ENCODE measurements at regions not wholly inside any gene's neighbourhood (a gene's known extent, or its start where the extent isn't known, plus 50 kb on each side); places are given as distances from the start of the nearest gene placed in this dataset.

DNA sequence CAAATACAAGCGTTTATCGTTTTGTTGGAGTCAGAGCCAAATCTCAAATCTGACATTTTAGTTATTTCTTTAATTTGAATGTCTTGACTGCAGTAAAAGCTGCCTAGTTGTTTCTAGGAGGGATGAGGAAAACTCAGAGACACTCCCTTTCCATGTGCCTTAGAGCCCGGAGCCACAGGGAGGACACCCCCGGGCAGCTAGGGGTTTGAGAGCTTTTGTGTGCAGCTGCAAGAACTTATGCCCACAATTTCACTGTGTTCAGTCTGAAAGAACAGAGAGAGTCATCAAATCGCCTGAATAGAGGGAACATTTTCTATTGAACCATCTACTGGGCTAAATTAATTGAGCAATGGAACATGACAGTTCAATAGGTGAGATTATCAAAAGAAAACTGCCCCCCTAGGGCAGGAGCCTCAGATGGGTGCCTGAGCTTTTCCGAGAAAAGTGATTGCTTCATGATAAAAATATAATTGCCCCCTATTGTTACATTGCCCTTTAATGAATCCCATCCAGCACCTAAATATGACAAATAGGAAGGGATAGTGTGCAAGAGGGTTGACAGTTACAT lies 709.3 kb upstream of the RGMB start:
- no peak for DNase-seq (ENCODE audit: low spot score)

DNA sequence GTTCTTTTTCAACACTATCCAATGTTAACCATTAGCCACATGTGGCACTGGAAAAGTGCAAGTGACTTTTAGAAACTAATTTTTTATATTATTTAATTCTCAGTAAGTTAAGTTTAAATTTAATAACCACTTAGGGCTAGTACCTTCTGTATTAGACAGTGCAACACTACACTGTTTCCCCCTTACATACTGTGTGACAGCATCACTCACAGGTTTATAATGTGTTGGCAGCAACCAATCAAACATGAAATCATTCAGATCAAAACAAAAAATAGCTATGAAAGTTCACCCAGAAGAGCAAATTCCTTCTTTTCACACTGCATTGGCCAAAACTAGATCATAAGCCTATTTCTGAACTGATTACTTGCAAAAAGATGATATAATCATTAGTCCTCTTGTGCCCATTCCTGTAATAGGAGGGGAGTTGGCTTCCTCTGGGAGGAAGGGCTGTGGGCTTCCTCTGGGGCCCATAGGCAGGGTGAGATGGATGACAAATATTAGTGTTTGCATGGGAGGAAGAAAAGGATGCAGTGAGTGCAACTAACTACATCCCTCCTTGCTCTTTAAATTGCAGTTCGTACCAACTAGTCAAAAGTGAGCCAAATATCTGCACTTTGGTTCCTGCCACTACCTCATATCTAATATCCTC lies 708.1 kb upstream of the RGMB start:
- DNase-seq (ENCODE audit: low spot score) = no peak

DNA sequence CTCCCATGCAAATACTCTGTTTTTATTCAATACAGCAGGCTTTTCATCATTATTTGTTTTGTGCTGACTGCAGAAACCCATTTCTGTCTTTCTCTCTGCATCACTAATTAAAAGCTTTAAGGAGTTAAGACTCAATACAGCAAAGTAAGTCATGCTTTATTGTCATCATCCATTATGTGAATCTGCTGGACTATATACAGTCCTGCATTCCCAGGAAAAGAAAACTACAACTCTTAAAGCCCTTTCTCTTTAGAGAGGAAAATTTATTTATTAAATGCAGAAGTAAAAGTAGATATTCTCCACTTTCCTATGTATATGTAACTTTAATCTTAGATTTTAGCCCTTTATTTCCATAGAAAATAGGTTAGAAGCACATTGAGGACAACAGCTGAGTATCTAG lies 706.6 kb upstream of the RGMB start:
- DNase-seq (ENCODE audit: low spot score) = no peak

DNA sequence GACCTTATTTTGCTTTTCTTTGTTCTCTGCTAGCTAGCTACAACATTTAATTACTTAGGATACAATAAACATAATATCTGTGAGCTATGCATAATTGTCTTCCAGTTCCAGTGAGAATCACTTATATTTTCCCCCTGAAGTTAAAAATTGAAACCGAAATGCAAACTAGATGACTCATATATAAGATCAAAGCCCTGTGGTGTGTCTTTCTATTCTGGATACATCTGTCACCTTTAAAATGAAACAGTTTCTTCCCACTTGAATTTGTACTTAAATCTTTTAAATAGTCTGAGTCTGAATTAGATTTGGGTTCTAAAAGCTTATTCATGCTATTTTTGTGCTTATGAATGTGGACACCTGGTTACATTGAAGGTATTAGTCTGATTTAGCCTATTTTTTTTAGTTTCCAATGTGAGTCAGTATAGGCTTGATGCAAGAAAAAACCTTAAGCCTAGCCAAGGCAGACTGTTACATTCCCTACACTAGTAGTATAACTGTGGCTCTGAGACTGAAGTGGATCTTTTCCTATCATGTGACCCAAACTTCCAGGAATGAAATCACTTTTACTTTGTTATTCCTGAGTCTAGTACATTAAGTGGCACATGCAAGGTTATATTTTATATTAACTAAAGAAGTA lies 703.5 kb upstream of the RGMB start:
- DNase-seq (ENCODE audit: low spot score) = peak; percentile 14

- DNase-seq (ENCODE audit: low spot score) = no peak
Observed at GRCh38 chr5:98072921-98073320, 700.5 kb upstream of the RGMB start.

DNA sequence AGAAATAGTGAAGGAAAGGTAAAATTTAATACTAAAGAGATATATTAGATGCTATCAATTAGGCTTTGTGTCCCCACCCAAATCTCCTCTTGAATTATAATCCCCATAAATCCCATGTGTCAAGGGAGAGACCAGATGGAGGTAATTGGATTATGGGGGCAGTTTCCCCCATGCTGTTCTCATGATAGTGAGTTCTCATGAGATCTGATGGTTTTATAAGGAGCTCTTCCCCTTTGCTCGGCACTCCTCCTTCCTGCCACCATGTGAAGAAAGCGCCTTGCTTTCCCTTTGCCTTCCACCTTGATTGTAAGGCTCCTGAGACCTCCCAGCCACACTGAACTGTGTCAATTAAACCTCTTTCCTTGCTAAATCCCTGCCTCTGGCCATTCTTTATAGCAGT lies 697.0 kb upstream of the RGMB start:
- no peak for DNase-seq (ENCODE audit: low spot score)

DNA sequence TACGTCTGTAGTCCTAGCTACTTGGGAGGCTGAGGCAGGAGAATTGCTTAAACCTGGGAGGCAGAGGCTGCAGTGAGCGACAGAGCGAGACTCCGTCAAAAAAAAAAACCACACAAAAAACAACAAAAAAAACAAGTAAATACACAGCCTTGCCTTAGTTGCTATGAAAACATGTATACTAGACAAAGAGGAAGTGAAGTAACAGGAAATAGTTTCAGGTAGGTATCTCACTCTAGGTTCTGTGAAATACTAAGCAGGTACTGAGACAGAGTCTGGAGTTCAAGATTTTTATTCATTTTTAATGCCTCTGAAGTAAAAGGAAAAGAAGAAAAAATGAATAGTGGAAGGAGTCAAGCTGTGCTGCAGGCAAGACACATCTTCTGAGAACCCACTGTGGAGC lies 687.9 kb upstream of the RGMB start:
- DNase-seq (ENCODE audit: low spot score) = no peak

DNA sequence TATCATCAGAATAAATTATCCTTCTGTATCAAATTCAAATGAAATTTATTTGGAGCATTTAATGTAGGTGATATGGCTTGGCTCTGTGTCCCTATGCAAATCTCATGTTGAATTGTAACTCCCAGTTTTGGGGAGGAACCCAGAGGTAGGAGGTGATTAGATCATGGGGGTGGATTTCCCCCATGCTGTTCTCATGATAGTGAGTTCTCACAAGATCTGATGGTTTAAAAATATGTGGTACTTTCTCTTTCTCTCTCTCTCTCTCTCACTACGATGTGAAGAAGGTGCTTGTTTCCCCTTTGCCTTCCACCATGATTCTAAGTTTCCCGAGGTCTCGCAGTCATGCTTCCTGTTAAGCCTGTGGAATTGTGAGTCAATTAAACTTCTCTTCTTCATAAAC lies 678.4 kb upstream of the RGMB start:
- no peak for DNase-seq (ENCODE audit: low spot score)

GRCh38 chr5:98096155-98096554 lies 677.3 kb upstream of the RGMB start:
- DNase-seq (ENCODE audit: low spot score) = peak; percentile 73

DNA sequence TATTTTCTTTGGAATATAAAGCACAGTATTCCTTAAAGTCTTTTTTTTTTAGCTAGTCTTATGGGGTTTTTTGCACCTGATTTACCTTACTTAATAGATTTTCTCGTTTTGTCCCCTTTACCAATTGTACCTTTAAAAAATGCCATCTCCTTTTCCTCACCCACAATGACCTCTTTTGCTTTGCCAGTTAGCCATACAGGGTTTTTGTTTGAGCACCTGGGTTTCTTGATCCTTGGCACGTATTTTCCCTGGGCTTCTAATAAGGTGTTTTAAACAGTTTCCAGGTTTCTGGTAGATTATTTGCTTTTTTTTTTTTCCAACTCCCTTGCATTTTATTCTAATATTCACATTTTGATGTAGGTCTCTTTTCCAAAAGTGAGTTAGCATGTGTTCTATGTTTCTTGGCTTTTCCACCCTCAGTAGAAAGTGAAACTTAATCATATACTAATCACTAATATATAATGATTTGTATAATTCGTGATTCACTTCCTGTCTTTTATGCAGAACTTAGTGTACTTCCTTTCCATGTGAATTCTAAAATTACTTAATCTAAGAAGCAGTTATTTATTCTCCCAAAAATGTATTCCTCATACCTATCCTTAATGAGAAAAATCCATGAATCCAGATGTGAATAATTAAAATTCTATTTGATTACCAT lies 673.9 kb upstream of the RGMB start:
- no peak for DNase-seq (ENCODE audit: low spot score)

DNA sequence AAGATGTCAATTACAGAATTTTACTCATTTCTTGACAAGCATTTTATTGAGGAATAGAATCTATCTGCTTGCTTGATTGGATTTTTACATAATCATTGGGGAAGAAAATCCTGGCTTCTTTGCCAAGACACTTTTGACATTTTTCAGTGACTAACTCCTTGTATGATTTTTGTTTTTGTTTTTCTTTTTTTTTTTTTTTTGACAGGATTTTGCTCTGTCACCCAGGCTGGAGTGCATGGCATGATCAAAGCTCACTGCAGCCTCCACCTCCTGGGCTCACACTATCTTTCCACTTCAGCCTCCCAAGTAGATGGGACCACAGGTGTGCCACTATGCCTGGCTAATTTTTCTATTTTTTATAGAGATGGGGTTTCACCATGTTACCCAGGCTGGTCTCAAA lies 672.3 kb upstream of the RGMB start:
- no peak for DNase-seq (ENCODE audit: low spot score)

DNA sequence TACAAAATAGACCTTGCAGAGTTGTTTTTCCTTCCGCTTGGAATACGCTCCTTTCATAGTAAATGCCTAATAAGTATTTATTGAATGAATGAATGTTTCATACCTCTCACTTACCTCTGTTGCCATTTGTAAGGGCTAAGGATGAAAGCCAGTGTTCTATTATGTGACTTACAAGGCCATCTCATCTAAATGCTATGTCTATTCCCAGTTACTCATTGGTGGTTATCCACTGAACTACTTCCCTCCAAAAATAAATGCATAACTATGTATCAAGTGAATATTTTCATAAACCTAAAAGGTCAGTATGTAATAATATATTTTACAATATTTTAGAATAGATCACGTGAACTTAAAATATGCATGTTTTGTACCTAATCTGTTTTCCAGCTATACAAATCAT lies 670.5 kb upstream of the RGMB start:
- no peak for DNase-seq (ENCODE audit: low spot score)

GRCh38 chr5:98103807-98104206 lies 669.7 kb upstream of the RGMB start:
- no peak for DNase-seq (ENCODE audit: low spot score)

- DNase-seq (ENCODE audit: low spot score) = no peak
Observed at GRCh38 chr5:98104454-98105188, 668.8 kb upstream of the RGMB start.

DNA sequence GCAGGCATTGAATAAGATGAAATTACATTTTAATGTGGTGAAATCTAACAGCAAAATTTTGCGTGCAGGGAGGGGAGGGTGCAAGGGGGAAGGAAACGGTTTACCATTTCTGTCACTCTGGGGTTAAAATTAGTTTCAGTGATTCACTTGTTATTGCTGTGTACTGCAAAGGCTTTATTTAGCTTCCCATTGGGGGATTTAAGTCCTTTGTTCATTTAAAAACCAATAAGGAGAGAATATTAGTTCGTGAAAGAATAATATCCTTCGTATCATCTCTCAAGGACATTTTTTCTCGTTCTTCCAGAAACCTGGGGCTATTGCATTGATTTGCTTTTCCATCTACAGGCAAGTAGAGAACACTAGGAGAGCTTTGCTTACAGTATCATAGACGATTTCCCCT lies 667.8 kb upstream of the RGMB start:
- no peak for DNase-seq (ENCODE audit: low spot score)

DNA sequence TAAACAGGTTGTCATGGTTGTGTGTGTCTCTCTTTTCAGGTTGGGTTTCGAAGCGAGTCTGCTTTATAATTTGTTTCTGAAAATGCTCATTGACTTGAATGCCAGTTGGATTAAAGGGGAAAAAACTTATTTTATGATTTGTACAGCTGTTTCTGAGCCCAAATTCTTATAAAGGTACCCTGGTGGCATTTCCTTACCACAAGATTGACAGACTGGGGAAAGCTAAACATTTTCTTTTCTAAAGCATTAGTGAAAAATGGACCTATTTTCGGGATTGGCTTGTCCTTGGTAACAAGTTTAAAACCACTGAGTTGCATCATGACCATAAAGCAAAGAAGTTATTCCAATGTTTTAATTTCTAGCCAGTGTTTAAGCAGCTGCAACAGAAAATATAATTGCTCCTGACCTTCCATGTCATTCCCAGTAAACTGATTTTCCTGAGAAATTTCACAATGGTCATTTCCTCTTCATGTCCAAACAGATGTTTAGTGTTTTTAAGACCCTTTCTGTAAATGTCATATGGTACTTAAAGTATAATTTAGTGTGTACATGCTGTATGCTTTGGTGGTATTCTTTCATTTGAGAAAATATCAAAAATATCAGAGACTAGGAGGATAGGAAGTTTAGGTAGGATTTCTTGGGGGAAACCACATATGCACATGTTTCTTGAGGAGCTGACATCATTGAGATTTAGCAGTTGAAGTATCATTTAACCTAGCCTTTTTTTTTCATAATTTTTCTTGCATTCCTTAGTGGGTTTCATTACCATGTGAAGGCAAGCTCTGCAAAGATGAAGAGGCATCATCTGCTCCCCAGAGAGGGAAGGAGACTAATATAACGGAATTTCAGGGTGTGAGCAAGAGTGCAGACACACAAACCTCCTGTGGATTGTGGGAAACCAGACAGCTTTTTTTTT lies 667.1 kb upstream of the RGMB start:
- DNase-seq (ENCODE audit: low spot score) = no peak

GRCh38 chr5:98108497-98108896 lies 665.0 kb upstream of the RGMB start:
- DNase-seq (ENCODE audit: low spot score) = no peak

GRCh38 chr5:98109561-98110006 lies 663.9 kb upstream of the RGMB start:
- DNase-seq (ENCODE audit: low spot score) = peak; percentile 17

GRCh38 chr5:98110282-98110691 lies 663.2 kb upstream of the RGMB start:
- DNase-seq (ENCODE audit: low spot score) = no peak

GRCh38 chr5:98110791-98111190 lies 662.7 kb upstream of the RGMB start:
- DNase-seq (ENCODE audit: low spot score) = no peak

GRCh38 chr5:98111686-98112085 lies 661.8 kb upstream of the RGMB start:
- DNase-seq (ENCODE audit: low spot score) = no peak

Data from H4 (cell line).